ENCODE measurements at regions not wholly inside any gene's neighbourhood (a gene's known extent, or its start where the extent isn't known, plus 50 kb on each side); places are given as distances from the start of the nearest gene placed in this dataset.

GRCh38 chr2:111653913-111654312 lies 230.1 kb downstream of the ANAPC1 start:
- no peaks in the 10 kb centered on the region for H3K36me3 ChIP-seq
- no peak overlapping the region for H3K4me3 ChIP-seq
- peaks cover 0 to 14% (median 0%) of the 10 kb centered on the region in 3 donors for H3K9me3 ChIP-seq
- peaks cover 0 to under 1% (median 0%) of the 10 kb centered on the region in 3 donors for H3K4me1 ChIP-seq
- TF ChIP-seq POLR2A (IDR thresholded peaks at IDR 0.05), result no peak
- H3K27ac ChIP-seq, result no peak overlapping the region
- WGBS, 2 donors (ENCODE audit: low coverage in 1 of 2), result 76 to 79% methylated on average over 2 to 3 of the region's 4 CpGs
- H3K27me3 ChIP-seq, result no peaks in the 10 kb centered on the region
- ATAC-seq, result no peak

GRCh38 chr2:111654829-111655228 lies 229.2 kb downstream of the ANAPC1 start:
- WGBS, 2 donors (ENCODE audit: low coverage in 1 of 2), result 80 to 100% methylated on average over 1 to 2 of the region's 5 CpGs
- Histone ChIP-seq H3K27me3 (no peaks in the 10 kb centered on the region), H3K4me1 (peaks cover 0 to 9% (median 4%) of the 10 kb centered on the region in 3 donors), H3K9me3 (peaks cover 0 to 14% (median 0%) of the 10 kb centered on the region in 3 donors), H3K27ac (no peak overlapping the region), H3K36me3 (no peaks in the 10 kb centered on the region), H3K4me3 (no peak overlapping the region)
- no peak for ATAC-seq
- TF ChIP-seq EP300 (IDR thresholded peaks at IDR 0.05) (no peak), POLR2AphosphoS5 (IDR thresholded peaks at IDR 0.05) (no peak), CTCF (IDR thresholded peaks at IDR 0.05) (no peak), POLR2A (IDR thresholded peaks at IDR 0.05) (no peak)

- ATAC-seq, result no peak
- 93 to 94% methylated on average over 2 to 3 of the region's 9 CpGs for WGBS, 2 donors (ENCODE audit: low coverage in 1 of 2)
- Histone ChIP-seq H3K9me3 (peaks cover 0 to 6% (median 0%) of the 10 kb centered on the region in 3 donors), H3K27me3 (no peaks in the 10 kb centered on the region), H3K36me3 (no peaks in the 10 kb centered on the region), H3K4me3 (no peak overlapping the region), H3K4me1 (peaks cover 0 to 14% (median 6%) of the 10 kb centered on the region in 3 donors), H3K27ac (no peak overlapping the region)
- TF ChIP-seq EP300 (IDR thresholded peaks at IDR 0.05) (no peak), CTCF (IDR thresholded peaks at IDR 0.05) (no peak), POLR2A (IDR thresholded peaks at IDR 0.05) (no peak), POLR2AphosphoS5 (IDR thresholded peaks at IDR 0.05) (no peak)
Observed at GRCh38 chr2:111656436-111656835, 227.6 kb downstream of the ANAPC1 start.

- ATAC-seq, result no peak
- 79 to 84% methylated on average over 10 to 11 of the region's 11 CpGs for WGBS, 2 donors (ENCODE audit: low coverage in 1 of 2)
Observed at GRCh38 chr2:111656894-111657293, 227.1 kb downstream of the ANAPC1 start.

DNA sequence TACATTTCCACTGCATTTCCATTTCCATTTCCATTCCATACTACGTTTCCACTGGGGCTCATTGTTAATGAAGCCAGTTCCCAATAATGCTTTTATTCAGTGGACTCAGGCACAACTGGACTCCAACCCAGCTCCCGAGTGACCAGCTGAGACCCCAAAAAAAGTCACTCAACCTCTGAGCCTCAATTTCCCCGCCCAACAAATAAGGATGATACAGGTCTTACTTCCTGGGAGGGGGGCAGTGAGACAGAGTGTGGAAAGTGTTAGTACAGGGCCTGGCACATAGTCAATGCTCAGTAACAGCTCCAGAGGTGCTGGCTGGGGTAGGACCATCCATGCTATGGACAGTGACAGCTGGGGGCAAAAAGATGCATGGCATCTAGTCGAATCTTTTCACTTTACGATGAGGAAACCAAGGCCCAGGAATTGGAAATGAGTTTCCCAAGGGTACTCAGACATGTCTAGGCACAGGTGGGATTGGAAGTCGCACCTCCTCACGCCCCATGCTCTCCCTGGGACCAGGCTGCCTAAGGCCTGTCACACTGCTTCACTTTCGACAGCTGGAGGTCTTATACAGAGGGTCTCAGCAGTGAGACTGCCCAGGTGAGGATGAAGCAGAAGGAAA lies 226.5 kb downstream of the ANAPC1 start:
- Histone ChIP-seq H3K36me3 (no peaks in the 10 kb centered on the region), H3K9me3 (no peaks in the 10 kb centered on the region), H3K27me3 (no peaks in the 10 kb centered on the region), H3K4me3 (no peak overlapping the region), H3K4me1 (peaks cover 0 to 16% (median 6%) of the 10 kb centered on the region in 3 donors), H3K27ac (no peak overlapping the region)
- TF ChIP-seq POLR2AphosphoS5 (IDR thresholded peaks at IDR 0.05), result no peak
- TF ChIP-seq POLR2A (IDR thresholded peaks at IDR 0.05), result no peak
- no peak for TF ChIP-seq EP300 (IDR thresholded peaks at IDR 0.05)
- 96 to 100% methylated on average over 4 to 5 of the region's 8 CpGs for WGBS, 2 donors (ENCODE audit: low coverage in 1 of 2)
- ATAC-seq, result no peak

More at GRCh38 chr2:111656894-111657293, 227.1 kb downstream of the ANAPC1 start:
- H3K4me3 ChIP-seq, result no peak overlapping the region
- H3K4me1 ChIP-seq, result peaks cover 0 to 14% (median 6%) of the 10 kb centered on the region in 3 donors
- TF ChIP-seq CTCF (IDR thresholded peaks at IDR 0.05) (no peak), POLR2AphosphoS5 (IDR thresholded peaks at IDR 0.05) (no peak), POLR2A (IDR thresholded peaks at IDR 0.05) (no peak), EP300 (IDR thresholded peaks at IDR 0.05) (no peak)
- no peaks in the 10 kb centered on the region for H3K36me3 ChIP-seq
- H3K9me3 ChIP-seq, result peaks cover 0 to 2% (median 0%) of the 10 kb centered on the region in 3 donors
- H3K27me3 ChIP-seq, result no peaks in the 10 kb centered on the region
- H3K27ac ChIP-seq, result no peak overlapping the region

Data from gastroesophageal sphincter (tissue), 4 donors.